GM23248 (cell line): ENCODE measurements at regions not wholly inside any gene's neighbourhood (a gene's known extent, or its start where the extent isn't known, plus 50 kb on each side); places are given as distances from the start of the nearest gene placed in this dataset.

Experiments
- EZH2 ChIP-seq: fragments of 200-600 bp; sonication (generic); IDR thresholded peaks from 2 replicates; pipeline ENCODE4 v1.6.1; 2018; ENCODE audit warnings: antibody characterized with exemption, mild to moderate bottlenecking; ENCODE audit not compliant: insufficient read depth, poor library complexity, severe bottlenecking
- EZH2phosphoT487 ChIP-seq: fragments of 200-600 bp; sonication (generic); IDR thresholded peaks from 2 replicates; pipeline ENCODE4 v1.6.1; 2018; ENCODE audit warnings: antibody characterized with exemption, moderate library complexity, mild to moderate bottlenecking, low read depth; ENCODE audit not compliant: insufficient read depth

DNA sequence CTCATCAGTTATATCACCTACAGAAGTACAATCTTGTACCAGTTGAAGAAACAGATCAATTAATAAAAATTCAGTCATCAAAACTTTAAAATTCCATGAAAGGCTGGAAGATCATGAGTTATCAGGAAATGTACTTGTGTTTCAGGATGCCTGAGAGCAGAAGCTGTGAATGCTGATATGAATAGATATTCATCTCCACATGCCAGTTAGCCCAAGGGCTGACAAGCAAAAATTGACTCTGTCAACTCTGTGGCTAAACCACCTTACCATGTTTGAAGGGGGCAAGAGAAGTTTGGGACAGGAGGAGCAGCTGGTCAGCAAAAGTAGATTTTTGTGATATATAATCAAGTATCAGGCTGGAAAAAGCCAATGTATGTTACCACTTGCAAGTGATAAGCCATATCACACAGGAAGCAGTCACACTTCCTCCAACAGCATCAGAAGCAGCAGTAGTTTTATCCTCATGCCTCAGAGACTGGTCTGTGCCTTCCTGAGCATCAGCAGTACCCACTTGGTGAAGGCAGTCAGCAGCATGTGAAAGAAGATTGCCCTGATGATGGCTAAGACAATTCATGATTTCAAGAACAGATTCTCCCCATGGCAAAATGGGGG lies 328.2 kb upstream of the CNTNAP5 start:
- TF ChIP-seq EZH2 (no peak), EZH2phosphoT487 (no peak)
